Fibroblast of mammary gland (primary cell): ENCODE measurements at regions not wholly inside any gene's neighbourhood (a gene's known extent, or its start where the extent isn't known, plus 50 kb on each side); places are given as distances from the start of the nearest gene placed in this dataset.

ENCODE experiments used
- DNase-seq: peaks from one replicate; pipeline ENCODE4 v3.0.0-alpha.2; 2010; ENCODE audit warnings: low read depth
- H3K4me3 ChIP-seq: 2 replicates; pipeline ENCODE4 v1.5.1; 2011; ENCODE audit warnings: low read depth, mild to moderate bottlenecking, low read length, moderate library complexity; ENCODE audit not compliant: control insufficient read depth
- CTCF ChIP-seq: conservative IDR thresholded peaks from 2 replicates; pipeline ENCODE4 v1.5.1; 2011; ENCODE audit warnings: low read depth, low read length, inconsistent platforms; ENCODE audit not compliant: control insufficient read depth, insufficient read depth

GRCh38 chr12:130240831-130241590 is 78.7 kb downstream of the FZD10 start:
- DNase-seq, result no peak
- no peak overlapping the region for H3K4me3 ChIP-seq
- TF ChIP-seq CTCF, result no peak

GRCh38 chr12:130242506-130242905 is 80.2 kb downstream of the FZD10 start:
- no peak for TF ChIP-seq CTCF
- no peak for DNase-seq
- H3K4me3 ChIP-seq, result no peak overlapping the region

- no peak for DNase-seq
- no peak overlapping the region for H3K4me3 ChIP-seq
- no peak for TF ChIP-seq CTCF
Measured at GRCh38 chr12:130245251-130245650, 83.0 kb downstream of the FZD10 start.

GRCh38 chr12:130246560-130246959 is 84.3 kb downstream of the FZD10 start:
- no peak overlapping the region for H3K4me3 ChIP-seq
- no peak for TF ChIP-seq CTCF
- DNase-seq, result no peak

- no peak for DNase-seq
- H3K4me3 ChIP-seq, result no peak overlapping the region
Measured at GRCh38 chr12:130247634-130248237, 85.5 kb downstream of the FZD10 start.

GRCh38 chr12:130249376-130249775 is 87.1 kb downstream of the FZD10 start:
- no peak overlapping the region for H3K4me3 ChIP-seq
- TF ChIP-seq CTCF, result no peak
- DNase-seq, result no peak

More at GRCh38 chr12:130247634-130248237, 85.5 kb downstream of the FZD10 start:
- TF ChIP-seq CTCF, result no peak
